ENCODE measurements at regions not wholly inside any gene's neighbourhood (a gene's known extent, or its start where the extent isn't known, plus 50 kb on each side); places are given as distances from the start of the nearest gene placed in this dataset.

DNA sequence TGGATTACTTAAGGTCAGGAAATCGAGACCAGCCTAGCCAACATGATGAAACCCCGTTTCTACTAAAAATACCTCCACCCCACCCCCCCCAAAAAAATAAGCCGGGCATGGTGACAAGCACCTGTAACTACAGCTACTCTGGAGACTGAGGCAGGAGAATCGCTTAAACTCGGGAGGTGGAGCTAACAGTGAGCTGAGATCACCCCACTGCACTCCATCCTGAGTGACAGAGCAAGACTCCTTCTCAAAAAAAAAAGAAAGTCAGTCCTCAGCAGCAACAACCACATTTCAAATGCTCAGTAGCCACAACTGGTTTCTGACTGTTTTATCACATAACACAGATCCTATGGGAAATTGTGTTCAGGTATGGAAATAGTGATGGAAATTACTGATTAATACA lies 135.3 kb downstream of the HFE start:
- TF ChIP-seq POLR2AphosphoS5 (IDR thresholded peaks at IDR 0.05; ENCODE audit: low read depth, low read length) = no peak
- TF ChIP-seq POLR2A (IDR thresholded peaks at IDR 0.05; ENCODE audit: low read depth, low read length) = no peak
- no peak for TF ChIP-seq TAF1 (IDR thresholded peaks at IDR 0.05; ENCODE audit: low read depth, low read length)

Data from GM12891 (cell line).